HepG2 (cell line): ENCODE measurements at regions not wholly inside any gene's neighbourhood (a gene's known extent, or its start where the extent isn't known, plus 50 kb on each side); places are given as distances from the start of the nearest gene placed in this dataset.

Source experiments
- ATAC-seq: fragments of 200-7000 bp; cut with Tn5 transposase; 3 replicates; pipeline ENCODE4 v1.9.1; 2020; ENCODE audit warnings: mild to moderate bottlenecking, moderate library complexity
- BruUV-seq: library from RNA; stranded (reverse); fragments of 400-500 nt; replicated peaks from 2 replicates; lab custom pipeline; 2021; lab: Mats Ljungman, UMichigan
- CTCF ChIA-PET: fragments of 300-600 bp; formaldehyde crosslinking; extraction: SDS; loops from one replicate; lab custom pipeline; 2021; ENCODE audit warnings: low total read pairs, inconsistent platforms, low intra/inter-chr PET ratio; lab: Yijun Ruan, JAX
- POLR2A ChIA-PET: fragments of 350-600 bp; sonication (Branson Sonifier 250); formaldehyde crosslinking; loops from one replicate; lab custom pipeline; 2020; ENCODE audit warnings: antibody characterized with exemption, inconsistent platforms; lab: Yijun Ruan, JAX
- DNase-seq: peaks from one replicate; pipeline ENCODE4 v3.0.0-alpha.2; 2015; ENCODE audit warnings: low spot score
- FAIRE-seq: peaks from 3 replicates; lab custom pipeline; 2011; peaks lifted over from hg19 to GRCh38; lab: Jason Lieb, UNC
- H2AFZ ChIP-seq: one replicate; pipeline ENCODE4 v1.6.1; 2011; ENCODE audit warnings: low read length, inconsistent platforms
- H3K27ac ChIP-seq: fragments of 300-600 bp; 3 replicates; pipeline ENCODE4 v1.8.0; 2011; ENCODE audit warnings: mixed run types, mild to moderate bottlenecking, mixed read lengths, low read length, inconsistent platforms; ENCODE audit not compliant: insufficient read depth; ENCODE audit errors: extremely low read length
- H3K27me3 ChIP-seq, 2 experiments: fragments of 200-600 bp in 1 of 2; 2 replicates in 1 of 2; 3 replicates in 1 of 2; pipeline versions ENCODE4 v1.6.0 to v1.8.0; 2011; ENCODE audit warnings: low read length in 2 of 2, mild to moderate bottlenecking in 2 of 2, moderate library complexity in 2 of 2, inconsistent platforms in 1 of 2; ENCODE audit not compliant: insufficient read depth in 2 of 2, control insufficient read depth in 1 of 2
- H3K36me3 ChIP-seq, 2 experiments: fragments of 200-600 bp in 1 of 2; replicated peaks in 1 of 2; 2 replicates in 1 of 2; 3 replicates in 1 of 2; pipeline versions ENCODE4 v1.5.1 to v1.8.0; 2011; ENCODE audit warnings: low read length in 2 of 2, inconsistent platforms in 1 of 2; ENCODE audit not compliant: insufficient read depth in 2 of 2, control insufficient read depth in 1 of 2
- H3K4me1 ChIP-seq: 2 replicates; pipeline ENCODE4 v1.5.1; 2012; ENCODE audit warnings: low read length, inconsistent platforms; ENCODE audit not compliant: insufficient read depth
- H3K4me2 ChIP-seq: 2 replicates; pipeline ENCODE4 v1.6.0; 2011; ENCODE audit warnings: low read depth, low read length, inconsistent platforms
- H3K4me3 ChIP-seq, 3 experiments: fragments of 200-600 bp in 1 of 3; sonication (generic), shearing (Covaris generic) in 1 of 3; replicated peaks in 1 of 3; 2 replicates each; pipeline ENCODE4 v1.5.1; 2011 to 2016; ENCODE audit warnings: low read length in 3 of 3, inconsistent platforms in 2 of 3, low read depth in 2 of 3, mild to moderate bottlenecking in 2 of 3, control low read depth in 1 of 3, mixed read lengths in 1 of 3; ENCODE audit not compliant: insufficient read depth in 1 of 3
- H3K79me2 ChIP-seq: one replicate; pipeline ENCODE4 v1.6.1; 2011; ENCODE audit warnings: low read length, inconsistent platforms; ENCODE audit not compliant: insufficient read depth
- H3K9ac ChIP-seq: 2 replicates; pipeline ENCODE4 v1.6.0; 2011; ENCODE audit warnings: mild to moderate bottlenecking, low read depth, low read length, inconsistent platforms; ENCODE audit not compliant: insufficient read depth
- H3K9me3 ChIP-seq: 2 replicates; pipeline ENCODE4 v1.5.1; 2012; ENCODE audit warnings: mild to moderate bottlenecking, low read length
- H4K20me1 ChIP-seq: 2 replicates; pipeline ENCODE4 v1.6.0; 2011; ENCODE audit warnings: inconsistent platforms, mild to moderate bottlenecking, low read length, moderate library complexity; ENCODE audit not compliant: insufficient read depth
- MTA1 ChIP-seq: sonication (generic); formaldehyde crosslinking; IDR thresholded peaks from 2 replicates; pipeline ENCODE4 v1.4.0; 2020; ENCODE audit warnings: missing genetic modification reagents, mild to moderate bottlenecking, borderline replicate concordance
- ZNF431 ChIP-seq: sonication (generic); formaldehyde crosslinking; IDR thresholded peaks from 2 replicates; pipeline ENCODE4 v1.9.0; 2022; ENCODE audit warnings: missing genetic modification reagents, low read depth, mild to moderate bottlenecking, borderline replicate concordance
- ZNF552 ChIP-seq: sonication (generic); formaldehyde crosslinking; IDR thresholded peaks from 2 replicates; pipeline ENCODE4 v1.9.0; 2022; ENCODE audit warnings: missing genetic modification reagents, mild to moderate bottlenecking, borderline replicate concordance
- ZNF562 ChIP-seq: sonication (generic); formaldehyde crosslinking; IDR thresholded peaks from 2 replicates; pipeline ENCODE4 v1.8.0; 2022; ENCODE audit warnings: missing genetic modification reagents, borderline replicate concordance
- ZNF607 ChIP-seq: sonication (generic); formaldehyde crosslinking; IDR thresholded peaks from 2 replicates; pipeline ENCODE4 v1.5.1; 2020; ENCODE audit warnings: missing genetic modification reagents, mild to moderate bottlenecking, borderline replicate concordance
- ZNF703 ChIP-seq: sonication (generic); formaldehyde crosslinking; IDR thresholded peaks from 2 replicates; pipeline ENCODE4 v1.5.1; 2020; ENCODE audit warnings: missing genetic modification reagents, mild to moderate bottlenecking, moderate library complexity, borderline replicate concordance
- ZNF777 ChIP-seq: sonication (generic); formaldehyde crosslinking; IDR thresholded peaks from 2 replicates; pipeline ENCODE4 v1.4.0; 2020; ENCODE audit warnings: missing genetic modification reagents
- WGBS: methylation state at CpG from one replicate; pipeline ENCODE4 v1.1.6; 2017; ENCODE audit warnings: low lambda C conversion rate; 5-methylcytosine and 5-hydroxymethylcytosine counted together
- in situ Hi-C: cut with HindIII; loops from 2 replicates; pipeline ENCODE4 v1.10.0; 2017; ENCODE audit warnings: low pct_unique_long_range_greater_than_20kb; ENCODE audit not compliant: extremely low pct_ligation_motif_present
- intact Hi-C: fragments of 100-400 bp; cut with micrococcal nuclease; formaldehyde crosslinking; loops from one replicate; pipeline ENCODE4 v1.10.0; 2022; ENCODE audit not compliant: unreplicated experiment
- TF ChIP-seq, protein P1 (sequence below): sonication (generic); formaldehyde crosslinking; IDR thresholded peaks from 2 replicates; pipeline ENCODE4 v1.5.0; 2020; ENCODE audit warnings: missing genetic modification reagents
- TF ChIP-seq, protein P2 (sequence below), 2 experiments: fragments of 450-650 bp in 1 of 2; sonication (generic) in 1 of 2; formaldehyde crosslinking in 1 of 2; IDR thresholded peaks; 2 replicates each; pipeline versions ENCODE4 v1.6.1 to v1.8.0; 2016 to 2022; ENCODE audit warnings: antibody characterized with exemption in 1 of 2, mild to moderate bottlenecking in 1 of 2, missing genetic modification reagents in 1 of 2
- TF ChIP-seq, protein P3 (sequence below): sonication (generic); formaldehyde crosslinking; IDR thresholded peaks from 2 replicates; pipeline ENCODE4 v1.5.1; 2020; ENCODE audit warnings: missing genetic modification reagents, mild to moderate bottlenecking, borderline replicate concordance

DNA sequence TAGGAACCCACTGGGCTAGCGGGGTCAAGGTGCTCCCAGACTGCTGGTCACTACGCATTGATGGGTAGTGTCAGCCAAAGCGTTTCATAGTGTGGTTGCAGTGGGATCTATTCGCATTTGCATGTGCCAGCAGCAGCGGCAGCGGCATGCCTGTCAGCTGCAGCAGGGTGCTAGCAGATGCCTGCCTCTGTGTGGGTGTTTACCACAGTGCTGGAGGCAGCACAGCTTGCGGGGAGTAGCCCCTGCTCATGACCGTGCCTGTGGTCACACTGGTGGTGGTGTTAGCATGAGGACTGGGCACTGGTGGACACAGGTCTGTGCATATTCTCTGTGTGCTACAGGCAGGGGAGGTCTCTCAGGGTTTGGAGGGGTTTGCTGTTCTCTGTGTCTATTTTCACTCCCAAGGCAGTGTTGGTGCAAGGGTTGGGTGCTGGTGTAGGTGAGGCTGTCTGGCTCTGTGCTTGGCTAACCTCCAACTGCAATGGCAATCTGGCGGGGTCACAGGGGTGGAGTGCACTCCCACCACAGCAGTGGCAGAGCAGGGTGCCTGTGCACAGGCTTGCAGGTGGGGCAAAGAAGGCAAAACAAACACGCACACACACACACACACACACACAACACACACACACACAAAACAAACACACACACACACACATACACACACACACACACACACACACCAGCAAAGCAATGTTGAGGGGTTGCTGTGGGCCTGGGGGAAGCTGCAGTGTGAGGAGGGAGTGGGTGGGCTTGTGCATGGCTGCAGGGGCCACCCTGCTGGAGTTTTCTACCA, 184.4 kb downstream of the GLUD2 start (continued):
- TF ChIP-seq ZNF703 (CRISPR knock-in tag): no peak
- TF ChIP-seq, protein P1, sequence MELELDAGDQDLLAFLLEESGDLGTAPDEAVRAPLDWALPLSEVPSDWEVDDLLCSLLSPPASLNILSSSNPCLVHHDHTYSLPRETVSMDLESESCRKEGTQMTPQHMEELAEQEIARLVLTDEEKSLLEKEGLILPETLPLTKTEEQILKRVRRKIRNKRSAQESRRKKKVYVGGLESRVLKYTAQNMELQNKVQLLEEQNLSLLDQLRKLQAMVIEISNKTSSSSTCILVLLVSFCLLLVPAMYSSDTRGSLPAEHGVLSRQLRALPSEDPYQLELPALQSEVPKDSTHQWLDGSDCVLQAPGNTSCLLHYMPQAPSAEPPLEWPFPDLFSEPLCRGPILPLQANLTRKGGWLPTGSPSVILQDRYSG (CRISPR knock-in tag): no peak
- no peak for TF ChIP-seq ZNF607

DNA sequence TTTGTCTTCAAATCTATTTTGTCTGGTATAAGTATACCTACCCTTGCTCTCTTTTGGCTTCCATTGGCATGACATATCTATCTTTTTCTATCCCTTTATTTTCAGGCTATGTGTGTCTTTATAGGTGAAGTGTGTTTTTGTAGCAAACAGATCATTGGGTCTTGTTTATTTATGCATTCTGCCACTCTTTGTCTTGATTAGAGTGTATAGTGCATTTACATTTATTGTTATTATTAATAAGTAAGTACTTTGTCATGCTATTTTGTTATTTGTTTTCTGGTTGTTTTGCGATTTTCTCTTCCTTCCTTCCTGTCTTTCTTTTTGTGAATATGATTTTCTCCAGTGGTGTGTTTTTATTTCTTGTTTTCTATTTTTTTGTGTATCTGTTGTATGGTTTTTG, 188.6 kb downstream of the GLUD2 start:
- intact Hi-C loops: no loop called here
- H3K36me3 ChIP-seq: no peaks in the 10 kb centered on the region
- ATAC-seq (no peak), FAIRE-seq (no peak), DNase-seq (no peak)
- no TSS peak for BruUV-seq
- H3K4me2 ChIP-seq: no peak overlapping the region
- CTCF ChIA-PET: no interaction called here
- H3K4me3 ChIP-seq: no peak overlapping the region
- in situ Hi-C loops: no loop called here
- no peak overlapping the region for H3K27ac ChIP-seq
- POLR2A ChIA-PET: no interaction called here
- WGBS: 13% methylated on average over 1 of the region's 1 CpG
- no peak overlapping the region for H3K9ac ChIP-seq
- no peaks in the 10 kb centered on the region for H3K9me3 ChIP-seq
- no peak overlapping the region for H2AFZ ChIP-seq
- H4K20me1 ChIP-seq: no peaks in the 10 kb centered on the region
- H3K4me1 ChIP-seq: no peaks in the 10 kb centered on the region
- H3K79me2 ChIP-seq: no peaks in the 10 kb centered on the region
- no peaks in the 10 kb centered on the region for H3K27me3 ChIP-seq
- TF ChIP-seq, protein P2, sequence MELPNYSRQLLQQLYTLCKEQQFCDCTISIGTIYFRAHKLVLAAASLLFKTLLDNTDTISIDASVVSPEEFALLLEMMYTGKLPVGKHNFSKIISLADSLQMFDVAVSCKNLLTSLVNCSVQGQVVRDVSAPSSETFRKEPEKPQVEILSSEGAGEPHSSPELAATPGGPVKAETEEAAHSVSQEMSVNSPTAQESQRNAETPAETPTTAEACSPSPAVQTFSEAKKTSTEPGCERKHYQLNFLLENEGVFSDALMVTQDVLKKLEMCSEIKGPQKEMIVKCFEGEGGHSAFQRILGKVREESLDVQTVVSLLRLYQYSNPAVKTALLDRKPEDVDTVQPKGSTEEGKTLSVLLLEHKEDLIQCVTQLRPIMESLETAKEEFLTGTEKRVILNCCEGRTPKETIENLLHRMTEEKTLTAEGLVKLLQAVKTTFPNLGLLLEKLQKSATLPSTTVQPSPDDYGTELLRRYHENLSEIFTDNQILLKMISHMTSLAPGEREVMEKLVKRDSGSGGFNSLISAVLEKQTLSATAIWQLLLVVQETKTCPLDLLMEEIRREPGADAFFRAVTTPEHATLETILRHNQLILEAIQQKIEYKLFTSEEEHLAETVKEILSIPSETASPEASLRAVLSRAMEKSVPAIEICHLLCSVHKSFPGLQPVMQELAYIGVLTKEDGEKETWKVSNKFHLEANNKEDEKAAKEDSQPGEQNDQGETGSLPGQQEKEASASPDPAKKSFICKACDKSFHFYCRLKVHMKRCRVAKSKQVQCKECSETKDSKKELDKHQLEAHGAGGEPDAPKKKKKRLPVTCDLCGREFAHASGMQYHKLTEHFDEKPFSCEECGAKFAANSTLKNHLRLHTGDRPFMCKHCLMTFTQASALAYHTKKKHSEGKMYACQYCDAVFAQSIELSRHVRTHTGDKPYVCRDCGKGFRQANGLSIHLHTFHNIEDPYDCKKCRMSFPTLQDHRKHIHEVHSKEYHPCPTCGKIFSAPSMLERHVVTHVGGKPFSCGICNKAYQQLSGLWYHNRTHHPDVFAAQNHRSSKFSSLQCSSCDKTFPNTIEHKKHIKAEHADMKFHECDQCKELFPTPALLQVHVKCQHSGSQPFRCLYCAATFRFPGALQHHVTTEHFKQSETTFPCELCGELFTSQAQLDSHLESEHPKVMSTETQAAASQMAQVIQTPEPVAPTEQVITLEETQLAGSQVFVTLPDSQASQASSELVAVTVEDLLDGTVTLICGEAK (IDR thresholded peaks at IDR 0.05): no peak
- TF ChIP-seq, protein P2 (CRISPR knock-in tag; IDR thresholded peaks at IDR 0.05): no peak
- TF ChIP-seq ZNF552 (CRISPR knock-in tag): no peak
- no peak for TF ChIP-seq MTA1 (CRISPR knock-in tag)
- no peak for TF ChIP-seq ZNF431
- TF ChIP-seq ZNF777 (CRISPR knock-in tag): no peak
- TF ChIP-seq, protein P3, sequence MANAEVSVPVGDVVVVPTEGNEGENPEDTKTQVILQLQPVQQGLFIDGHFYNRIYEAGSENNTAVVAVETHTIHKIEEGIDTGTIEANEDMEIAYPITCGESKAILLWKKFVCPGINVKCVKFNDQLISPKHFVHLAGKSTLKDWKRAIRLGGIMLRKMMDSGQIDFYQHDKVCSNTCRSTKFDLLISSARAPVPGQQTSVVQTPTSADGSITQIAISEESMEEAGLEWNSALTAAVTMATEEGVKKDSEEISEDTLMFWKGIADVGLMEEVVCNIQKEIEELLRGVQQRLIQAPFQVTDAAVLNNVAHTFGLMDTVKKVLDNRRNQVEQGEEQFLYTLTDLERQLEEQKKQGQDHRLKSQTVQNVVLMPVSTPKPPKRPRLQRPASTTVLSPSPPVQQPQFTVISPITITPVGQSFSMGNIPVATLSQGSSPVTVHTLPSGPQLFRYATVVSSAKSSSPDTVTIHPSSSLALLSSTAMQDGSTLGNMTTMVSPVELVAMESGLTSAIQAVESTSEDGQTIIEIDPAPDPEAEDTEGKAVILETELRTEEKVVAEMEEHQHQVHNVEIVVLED: no peak
- no peak for TF ChIP-seq ZNF562
